ENCODE measurements at regions not wholly inside any gene's neighbourhood (a gene's known extent, or its start where the extent isn't known, plus 50 kb on each side); places are given as distances from the start of the nearest gene placed in this dataset.
"Not testable (repeated sequence)": the region's sequence is repeated elsewhere in the genome, so short reads cannot be mapped to it uniquely, and the experiment has no call there.

GRCh38 chr1:83208540-83208939 lies 790.4 kb downstream of the TTLL7 start:
- DNase-seq: not testable (repeated sequence)

DNA sequence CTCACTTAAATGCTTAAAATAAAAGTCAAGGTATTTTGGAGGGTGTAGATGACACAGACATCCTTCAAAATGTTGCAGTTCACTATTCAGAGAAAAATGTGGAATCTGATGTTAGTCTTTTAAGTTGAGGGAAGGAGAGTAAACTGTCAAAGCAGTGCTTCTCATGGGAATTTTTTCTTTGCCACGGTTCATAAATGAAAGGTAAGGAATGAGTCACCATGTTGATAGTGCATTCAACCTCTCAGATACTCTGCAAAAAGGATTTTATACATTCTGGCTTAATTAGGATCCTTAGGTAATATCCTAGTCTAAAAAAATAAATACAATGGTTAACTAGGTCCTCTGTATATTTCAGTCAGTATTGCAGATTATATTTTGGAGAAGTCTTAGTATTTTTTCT lies 804.3 kb downstream of the TTLL7 start:
- not testable (repeated sequence) for DNase-seq

GRCh38 chr1:83182033-83182728 lies 816.8 kb downstream of the TTLL7 start:
- not testable (repeated sequence) for DNase-seq

GRCh38 chr1:83180621-83181020 lies 818.3 kb downstream of the TTLL7 start:
- DNase-seq: not testable (repeated sequence)

DNA sequence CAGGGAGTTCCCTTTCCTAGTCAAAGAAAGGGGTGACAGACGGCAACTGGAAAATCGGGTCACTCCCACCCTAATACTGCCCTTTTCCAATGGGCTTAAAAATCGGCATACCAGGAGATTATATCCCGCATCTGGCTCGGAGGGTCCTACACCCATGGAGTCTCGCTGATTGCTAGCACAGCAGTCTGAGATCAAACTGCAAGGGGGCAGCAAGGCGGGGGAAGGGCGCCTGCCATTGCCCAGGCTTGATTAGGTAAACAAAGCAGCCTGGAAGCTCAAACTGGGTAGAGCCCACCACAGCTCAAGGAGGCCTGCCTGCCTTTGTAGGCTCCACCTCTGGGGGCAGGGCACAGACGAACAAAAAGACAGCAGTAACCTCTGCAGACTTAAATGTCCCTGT lies 831.3 kb downstream of the TTLL7 start:
- not testable (repeated sequence) for DNase-seq

DNA sequence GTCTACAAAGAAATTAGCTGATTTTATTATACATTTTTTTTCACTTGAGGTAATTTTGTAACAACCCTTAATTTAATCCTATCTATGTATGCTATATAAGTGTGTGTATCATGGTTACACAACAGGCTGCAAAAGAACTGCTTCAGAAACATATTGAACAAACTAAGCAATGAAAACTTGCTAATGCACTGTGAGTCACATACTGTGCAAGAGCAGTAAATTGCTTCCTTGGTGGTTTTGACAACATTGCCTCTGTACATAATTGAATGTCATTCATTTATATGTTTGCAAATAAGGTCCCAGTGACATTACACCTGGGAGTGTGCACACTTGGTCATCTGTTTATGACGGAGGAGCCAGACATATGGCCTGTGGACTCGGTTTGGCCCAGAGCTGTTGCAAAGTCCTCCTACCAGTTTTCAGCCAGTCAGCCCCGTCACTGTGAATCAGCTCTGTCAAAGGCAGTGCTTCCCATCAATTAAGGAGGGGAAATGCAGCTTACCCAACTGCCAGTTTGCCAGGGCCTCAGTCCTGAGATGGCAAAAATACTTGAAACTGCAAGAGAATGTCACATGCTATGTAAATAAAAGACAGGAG lies 835.0 kb downstream of the TTLL7 start:
- DNase-seq: not testable (repeated sequence)

DNA sequence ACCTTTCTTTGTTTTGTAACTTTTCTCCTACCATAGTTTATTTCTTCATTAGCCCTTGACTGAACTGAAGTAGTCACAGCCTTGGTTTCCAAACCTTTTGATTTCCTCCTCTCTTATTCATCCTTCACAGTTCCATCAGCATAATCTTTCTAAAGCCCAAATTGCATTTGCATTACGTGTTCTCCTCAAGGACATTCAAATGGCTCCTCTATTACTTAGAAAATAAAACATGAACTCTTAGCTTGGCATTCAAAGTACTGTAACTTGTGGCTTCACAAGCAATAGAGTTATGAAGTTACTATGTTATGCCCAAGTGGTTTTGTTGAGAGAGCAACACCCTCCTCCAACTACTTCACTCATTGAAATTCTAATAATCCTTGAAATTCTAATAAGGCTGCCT lies 840.0 kb downstream of the TTLL7 start:
- DNase-seq: not testable (repeated sequence)

DNA sequence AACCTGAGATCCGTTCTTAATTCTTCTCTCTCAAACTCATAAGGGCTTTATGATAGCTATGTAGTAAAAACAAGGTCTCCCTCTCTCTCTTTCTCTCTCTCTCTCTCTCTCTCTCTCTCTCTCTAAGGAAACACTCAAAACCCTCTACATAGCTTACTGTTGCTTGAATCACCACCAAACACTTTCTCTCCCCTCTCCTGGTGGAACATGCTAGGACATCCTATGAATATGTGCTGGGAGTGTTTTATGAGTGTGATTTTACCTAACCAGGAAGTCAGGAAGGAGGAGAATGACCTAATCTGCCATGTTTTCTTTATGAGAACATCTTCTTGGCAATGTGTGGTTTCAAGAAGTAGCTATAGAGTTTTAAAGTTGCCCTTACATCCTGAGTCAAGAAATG lies 844.6 kb downstream of the TTLL7 start:
- not testable (repeated sequence) for DNase-seq

DNA sequence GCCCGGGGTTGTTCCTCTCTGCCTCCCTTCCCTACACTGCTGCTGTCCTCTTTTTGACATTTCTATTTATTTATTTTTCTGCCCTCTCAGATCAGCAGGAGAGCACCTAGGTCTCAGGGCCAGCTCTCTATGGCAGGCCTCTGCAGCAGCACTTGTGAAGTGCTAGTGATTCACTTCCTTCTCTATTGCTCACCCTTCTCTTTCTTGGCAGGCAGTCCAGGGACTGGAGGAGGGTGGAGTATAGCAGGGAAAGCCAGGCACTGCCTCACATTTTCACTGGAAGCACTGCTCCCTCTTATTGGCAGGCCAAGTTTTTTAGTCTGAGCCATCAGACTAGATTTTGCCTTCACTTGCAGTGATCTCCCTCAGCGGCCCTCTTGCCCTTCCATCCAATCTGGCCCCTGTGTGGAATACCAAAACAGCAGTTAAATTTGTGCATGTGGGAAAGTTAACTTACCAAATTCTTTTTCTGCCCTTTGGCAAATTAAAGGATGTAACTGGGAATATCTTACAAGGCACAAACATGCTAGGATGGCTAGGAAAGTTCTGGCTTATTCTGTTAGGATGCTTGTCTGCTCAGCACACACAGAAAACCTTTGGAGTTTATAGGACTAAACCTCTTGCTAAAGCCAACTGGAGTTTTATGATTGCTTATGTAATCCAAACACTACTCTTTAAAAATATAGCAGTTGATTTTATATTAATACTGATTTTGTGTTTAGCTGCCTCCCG lies 847.6 kb downstream of the TTLL7 start:
- not testable (repeated sequence) for DNase-seq

DNA sequence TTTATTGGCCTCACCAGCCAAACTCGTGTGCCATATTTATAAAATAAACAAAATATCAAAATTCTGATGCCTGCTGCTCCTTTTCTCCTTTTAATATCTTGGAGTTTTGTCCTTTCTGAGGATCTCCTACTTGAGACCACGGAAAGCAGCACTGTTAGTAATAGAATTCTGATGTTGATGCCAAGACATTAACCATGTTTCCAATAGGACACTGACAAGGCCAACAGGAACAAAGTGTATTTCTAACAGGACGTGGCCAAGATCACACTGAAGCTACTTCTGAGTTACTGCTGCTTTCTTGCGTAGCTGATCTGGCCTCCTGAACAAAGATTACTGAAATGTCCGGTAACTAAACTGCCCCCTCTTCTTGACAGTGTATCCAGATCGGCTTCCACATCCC lies 848.5 kb downstream of the TTLL7 start:
- not testable (repeated sequence) for DNase-seq

GRCh38 chr1:83145820-83146219 lies 853.1 kb downstream of the TTLL7 start:
- not testable (repeated sequence) for DNase-seq

GRCh38 chr1:83142802-83143201 lies 856.1 kb downstream of the TTLL7 start:
- DNase-seq: not testable (repeated sequence)

- DNase-seq: not testable (repeated sequence)
These were observed 863.3 kb downstream of the TTLL7 start for GRCh38 chr1:83135524-83136157.

- DNase-seq: not testable (repeated sequence)
These were observed 864.5 kb downstream of the TTLL7 start for GRCh38 chr1:83134322-83135014.

DNA sequence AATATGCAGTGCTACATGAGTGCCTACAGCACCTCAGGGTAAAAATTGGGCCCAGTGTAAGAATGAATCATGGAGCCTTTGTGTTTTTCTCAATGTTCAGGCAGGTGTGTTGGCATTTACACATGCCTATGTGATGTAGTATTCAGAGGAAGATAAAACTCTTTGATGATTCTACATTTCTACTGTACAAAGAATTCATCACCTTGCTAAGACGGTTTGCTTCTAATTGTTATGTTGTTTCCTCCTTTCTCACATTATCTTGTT lies 867.3 kb downstream of the TTLL7 start:
- no peak for DNase-seq

DNA sequence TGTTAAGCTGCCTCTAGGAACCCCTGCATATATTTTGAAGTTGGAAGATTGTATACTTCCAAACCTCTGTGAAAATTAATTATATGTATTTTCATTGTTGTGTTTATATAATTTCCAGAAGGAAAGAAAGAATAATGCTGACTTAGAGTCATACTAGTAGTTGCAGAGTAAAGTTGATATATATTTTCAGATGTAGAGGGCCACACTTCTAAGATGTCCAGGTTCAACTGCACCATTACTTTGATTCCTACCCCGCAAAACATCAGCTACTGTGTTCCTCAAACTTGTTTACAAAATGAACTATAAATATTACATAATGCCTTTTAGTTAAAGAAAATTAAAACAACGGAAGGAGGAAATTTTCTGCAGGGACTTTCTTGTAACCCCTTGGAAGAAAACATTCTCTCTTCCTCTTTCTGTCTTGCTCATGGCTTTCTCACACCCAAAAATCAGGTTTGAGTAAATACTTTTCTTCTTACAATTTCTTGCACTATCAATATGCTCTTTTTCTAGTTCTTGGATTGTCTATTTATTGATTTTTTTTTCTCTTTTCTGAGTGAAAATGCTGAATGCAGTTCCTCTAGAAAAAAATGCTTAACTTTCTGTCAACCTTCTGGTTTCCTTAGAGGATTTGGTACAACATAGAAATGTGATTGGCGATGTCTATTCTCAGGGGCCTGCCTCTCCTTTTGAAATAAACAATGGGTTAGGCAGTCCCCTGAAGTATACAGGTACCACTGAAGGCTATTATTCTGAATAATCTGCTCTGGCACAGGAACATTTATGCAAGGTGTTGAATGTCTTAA lies 867.8 kb downstream of the TTLL7 start:
- no peak for DNase-seq

GRCh38 chr1:83129107-83129506 lies 869.8 kb downstream of the TTLL7 start:
- no peak for DNase-seq

DNA sequence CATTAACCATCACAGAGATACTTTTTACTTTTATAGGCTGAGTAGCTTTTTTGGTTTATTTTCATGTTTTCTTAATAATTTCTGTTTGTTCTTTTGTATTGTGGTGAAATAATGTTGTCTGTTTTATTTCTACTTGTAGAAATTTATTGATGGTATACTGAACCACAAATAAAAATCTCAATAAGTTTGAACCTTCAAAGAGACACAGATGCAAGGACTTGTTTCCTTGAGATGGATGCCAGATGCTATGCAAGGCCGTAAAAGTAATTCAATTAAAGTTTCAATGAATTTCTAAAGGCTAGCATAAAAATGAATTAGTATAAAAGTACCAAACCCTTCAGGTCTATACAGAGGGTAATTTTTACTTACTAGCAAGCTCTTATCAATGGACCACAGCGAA lies 873.5 kb downstream of the TTLL7 start:
- no peak for DNase-seq

- DNase-seq: no peak
These were observed 875.9 kb downstream of the TTLL7 start for GRCh38 chr1:83123019-83123418.

- DNase-seq: no peak
These were observed 880.5 kb downstream of the TTLL7 start for GRCh38 chr1:83118472-83118871.

DNA sequence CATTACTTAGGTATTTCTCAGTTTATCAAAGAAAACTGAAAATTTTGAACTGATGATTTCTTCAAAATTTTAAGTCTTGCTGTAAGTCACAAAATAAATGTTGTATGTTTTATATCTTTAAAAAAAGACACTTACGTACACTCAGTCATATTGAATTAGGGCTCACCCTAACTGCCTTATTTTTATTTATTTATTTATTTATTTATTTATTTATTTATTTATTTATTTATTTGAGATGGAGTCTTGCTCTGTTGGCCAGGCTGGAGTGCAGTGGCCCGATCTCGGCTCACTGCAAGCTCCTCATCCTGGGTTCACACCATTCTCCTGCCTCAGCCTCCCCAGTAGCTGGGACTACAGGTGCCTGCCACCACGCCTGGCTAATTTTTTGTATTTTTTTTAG lies 881.9 kb downstream of the TTLL7 start:
- not testable (repeated sequence) for DNase-seq

- DNase-seq: no peak
These were observed 883.1 kb downstream of the TTLL7 start for GRCh38 chr1:83115785-83116184.

All from NCI-H1105 treated with DMSO at 0.1 percent for 48 hours (cell line).